22Rv1 (cell line): ENCODE measurements at regions not wholly inside any gene's neighbourhood (a gene's known extent, or its start where the extent isn't known, plus 50 kb on each side); places are given as distances from the start of the nearest gene placed in this dataset.

Experiments
- CTCF ChIP-seq: fragments of 450-650 bp; IDR thresholded peaks from 2 replicates; pipeline ENCODE4 v1.5.1; 2017; ENCODE audit warnings: mild to moderate bottlenecking
- ZFX ChIP-seq: fragments of 450-650 bp; IDR thresholded peaks from 2 replicates; pipeline ENCODE4 v1.6.1; 2017; ENCODE audit warnings: antibody characterized with exemption, borderline replicate concordance

DNA sequence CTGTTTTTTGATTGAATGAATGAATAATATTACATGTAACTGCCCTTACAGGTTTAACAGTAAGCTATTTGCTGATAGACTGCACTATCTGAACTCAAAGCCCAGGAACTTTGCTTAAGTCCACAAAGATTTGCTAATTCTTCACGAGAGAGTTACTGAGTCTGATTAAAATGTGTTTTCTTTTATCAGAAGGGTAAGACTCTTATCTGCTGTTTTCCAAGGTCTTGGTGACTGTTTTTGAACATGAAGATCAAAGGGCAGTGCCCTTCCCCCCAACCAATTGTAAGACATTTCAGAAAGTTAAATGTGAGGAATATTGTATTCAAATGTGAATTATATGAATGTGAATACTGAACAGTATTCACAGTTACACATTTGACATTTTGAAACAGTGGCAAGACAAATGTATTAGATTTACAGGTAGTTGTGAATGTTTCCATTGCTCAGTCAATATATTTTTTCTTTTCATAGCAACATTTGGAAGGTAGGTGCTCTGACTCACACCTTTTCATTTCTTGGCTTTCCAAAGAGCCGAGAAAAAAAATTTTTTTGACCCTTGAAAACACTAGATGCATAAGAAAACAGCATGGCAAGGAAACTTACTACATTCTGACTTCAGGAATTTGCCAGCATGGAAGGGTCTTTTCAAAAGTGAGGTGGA lies 62.7 kb downstream of the DKK1 start:
- TF ChIP-seq CTCF: no peak
- no peak for TF ChIP-seq ZFX
